ENCODE measurements at regions not wholly inside any gene's neighbourhood (a gene's known extent, or its start where the extent isn't known, plus 50 kb on each side); places are given as distances from the start of the nearest gene placed in this dataset.

DNA sequence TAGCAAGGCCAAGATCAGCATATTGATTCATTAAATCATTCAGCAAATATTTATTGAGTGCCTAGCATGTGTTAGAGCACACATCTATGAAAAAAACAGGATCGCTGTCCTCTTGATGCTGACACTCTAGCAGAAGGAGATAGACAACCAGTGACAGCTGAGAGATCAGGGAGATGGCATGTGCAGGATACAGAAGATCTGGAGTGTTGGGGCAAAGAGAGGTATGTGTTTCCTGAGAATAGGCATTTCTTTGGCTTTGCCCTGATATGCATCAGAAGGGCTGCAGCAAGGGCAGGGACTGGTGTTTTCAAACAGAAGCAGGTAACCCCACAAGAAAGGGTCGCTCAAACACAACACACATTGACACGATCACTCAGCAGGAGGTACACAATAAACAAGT is 423.4 kb downstream of the FOXO1 start:
- Histone ChIP-seq H3K9me2 (replicated peaks; ENCODE audit: insufficient read depth) (no peaks in the 10 kb centered on the region), H2AFZ (no peak overlapping the region), H3K27ac (no peak overlapping the region), H4K20me1 (ENCODE audit: insufficient read depth, poor library complexity, severe bottlenecking) (no peaks in the 10 kb centered on the region), H3K4me3 (no peak overlapping the region), H3K79me2 (no peaks in the 10 kb centered on the region), H3K4me2 (no peak overlapping the region), H3K36me3 (replicated peaks; ENCODE audit: insufficient read depth, low read depth) (no peaks in the 10 kb centered on the region), H3K4me1 (ENCODE audit: insufficient read depth) (no peaks in the 10 kb centered on the region), H3K27me3 (no peaks in the 10 kb centered on the region), H3K9me3 (ENCODE audit: low read depth) (no peaks in the 10 kb centered on the region)
- DNase-seq (ENCODE audit: low spot score), result no peak
- TF ChIP-seq EZH2 (IDR thresholded peaks at IDR 0.05; ENCODE audit: borderline replicate concordance), result no peak
- TF ChIP-seq, protein P1, sequence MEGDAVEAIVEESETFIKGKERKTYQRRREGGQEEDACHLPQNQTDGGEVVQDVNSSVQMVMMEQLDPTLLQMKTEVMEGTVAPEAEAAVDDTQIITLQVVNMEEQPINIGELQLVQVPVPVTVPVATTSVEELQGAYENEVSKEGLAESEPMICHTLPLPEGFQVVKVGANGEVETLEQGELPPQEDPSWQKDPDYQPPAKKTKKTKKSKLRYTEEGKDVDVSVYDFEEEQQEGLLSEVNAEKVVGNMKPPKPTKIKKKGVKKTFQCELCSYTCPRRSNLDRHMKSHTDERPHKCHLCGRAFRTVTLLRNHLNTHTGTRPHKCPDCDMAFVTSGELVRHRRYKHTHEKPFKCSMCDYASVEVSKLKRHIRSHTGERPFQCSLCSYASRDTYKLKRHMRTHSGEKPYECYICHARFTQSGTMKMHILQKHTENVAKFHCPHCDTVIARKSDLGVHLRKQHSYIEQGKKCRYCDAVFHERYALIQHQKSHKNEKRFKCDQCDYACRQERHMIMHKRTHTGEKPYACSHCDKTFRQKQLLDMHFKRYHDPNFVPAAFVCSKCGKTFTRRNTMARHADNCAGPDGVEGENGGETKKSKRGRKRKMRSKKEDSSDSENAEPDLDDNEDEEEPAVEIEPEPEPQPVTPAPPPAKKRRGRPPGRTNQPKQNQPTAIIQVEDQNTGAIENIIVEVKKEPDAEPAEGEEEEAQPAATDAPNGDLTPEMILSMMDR (IDR thresholded peaks at IDR 0.05; ENCODE audit: poor library complexity), result no peak
- TF ChIP-seq EZH2phosphoT487 (IDR thresholded peaks at IDR 0.05; ENCODE audit: low read depth, severe bottlenecking, unreplicated experiment), result no peak
- 93% methylated on average over 3 of the region's 3 CpGs for WGBS (ENCODE audit: low lambda C conversion rate, missing lambda C conversion rate)

DNA sequence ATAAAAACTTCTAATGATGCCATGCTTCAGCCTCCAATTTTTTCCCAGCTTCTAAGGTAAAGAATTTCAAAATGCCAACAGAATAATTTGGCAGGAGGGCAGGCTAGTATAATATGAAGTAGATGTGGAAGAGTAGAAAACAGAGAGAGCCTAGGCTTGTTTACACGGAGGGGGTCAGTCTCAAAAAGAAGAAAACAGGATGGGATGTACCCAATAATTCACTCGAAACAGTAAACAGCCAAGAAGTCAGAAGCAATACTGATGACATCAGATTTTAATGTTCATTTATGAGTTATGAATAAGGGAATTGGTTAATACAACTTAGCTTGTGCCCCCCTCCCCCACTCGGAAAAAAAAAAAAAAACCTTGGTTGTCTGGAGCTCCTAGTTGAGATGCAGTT is 422.5 kb downstream of the FOXO1 start:
- TF ChIP-seq EZH2phosphoT487 (IDR thresholded peaks at IDR 0.05; ENCODE audit: low read depth, severe bottlenecking, unreplicated experiment) (no peak), EZH2 (IDR thresholded peaks at IDR 0.05; ENCODE audit: borderline replicate concordance) (no peak)
- TF ChIP-seq, protein P1 (IDR thresholded peaks at IDR 0.05; ENCODE audit: poor library complexity), result no peak
- H3K4me3 ChIP-seq, result no peak overlapping the region
- H3K27me3 ChIP-seq, result no peaks in the 10 kb centered on the region
- H4K20me1 ChIP-seq (ENCODE audit: insufficient read depth, poor library complexity, severe bottlenecking), result no peaks in the 10 kb centered on the region
- no peak overlapping the region for H2AFZ ChIP-seq
- 64% methylated on average over 3 of the region's 3 CpGs for WGBS (ENCODE audit: low lambda C conversion rate, missing lambda C conversion rate)
- H3K9me2 ChIP-seq (replicated peaks; ENCODE audit: insufficient read depth), result no peaks in the 10 kb centered on the region
- no peaks in the 10 kb centered on the region for H3K36me3 ChIP-seq (replicated peaks; ENCODE audit: insufficient read depth, low read depth)
- no peak overlapping the region for H3K27ac ChIP-seq
- no peak overlapping the region for H3K4me2 ChIP-seq
- H3K9me3 ChIP-seq (ENCODE audit: low read depth), result no peaks in the 10 kb centered on the region
- H3K4me1 ChIP-seq (ENCODE audit: insufficient read depth), result no peaks in the 10 kb centered on the region
- no peak for DNase-seq (ENCODE audit: low spot score)
- no peaks in the 10 kb centered on the region for H3K79me2 ChIP-seq

DNA sequence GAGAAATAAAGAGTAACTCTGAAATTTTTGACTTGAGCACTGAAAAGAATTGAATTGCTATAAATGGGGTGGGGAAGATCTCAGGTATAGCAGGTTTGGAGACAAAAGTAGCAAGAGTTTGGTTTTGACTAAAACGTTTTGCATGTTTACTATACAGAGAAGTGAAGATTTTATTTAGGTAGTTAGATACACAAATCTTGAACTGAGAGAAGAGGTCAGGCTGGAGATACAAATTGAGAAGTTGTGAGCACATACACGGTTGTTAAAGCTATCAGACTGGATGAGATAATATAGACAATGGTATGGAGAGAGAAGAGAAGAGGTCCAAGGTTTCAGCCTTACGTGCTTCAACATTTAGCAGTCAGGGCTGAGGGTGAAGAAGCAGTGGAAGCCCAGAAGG is 420.9 kb downstream of the FOXO1 start:
- no peaks in the 10 kb centered on the region for H3K9me3 ChIP-seq (ENCODE audit: low read depth)
- H2AFZ ChIP-seq, result no peak overlapping the region
- no peak for TF ChIP-seq EZH2 (IDR thresholded peaks at IDR 0.05; ENCODE audit: borderline replicate concordance)
- TF ChIP-seq, protein P1 (IDR thresholded peaks at IDR 0.05; ENCODE audit: poor library complexity), result no peak
- no peak for TF ChIP-seq EZH2phosphoT487 (IDR thresholded peaks at IDR 0.05; ENCODE audit: low read depth, severe bottlenecking, unreplicated experiment)
- H3K27me3 ChIP-seq, result no peaks in the 10 kb centered on the region
- no peaks in the 10 kb centered on the region for H3K36me3 ChIP-seq (replicated peaks; ENCODE audit: insufficient read depth, low read depth)
- no peak overlapping the region for H3K4me2 ChIP-seq
- H4K20me1 ChIP-seq (ENCODE audit: insufficient read depth, poor library complexity, severe bottlenecking), result no peaks in the 10 kb centered on the region
- no peak for DNase-seq (ENCODE audit: low spot score)
- no peak overlapping the region for H3K4me3 ChIP-seq
- no peak overlapping the region for H3K27ac ChIP-seq
- H3K79me2 ChIP-seq, result no peaks in the 10 kb centered on the region
- H3K9me2 ChIP-seq (replicated peaks; ENCODE audit: insufficient read depth), result no peaks in the 10 kb centered on the region
- H3K4me1 ChIP-seq (ENCODE audit: insufficient read depth), result no peaks in the 10 kb centered on the region
- 41% methylated on average over 3 of the region's 3 CpGs for WGBS (ENCODE audit: low lambda C conversion rate, missing lambda C conversion rate)

DNA sequence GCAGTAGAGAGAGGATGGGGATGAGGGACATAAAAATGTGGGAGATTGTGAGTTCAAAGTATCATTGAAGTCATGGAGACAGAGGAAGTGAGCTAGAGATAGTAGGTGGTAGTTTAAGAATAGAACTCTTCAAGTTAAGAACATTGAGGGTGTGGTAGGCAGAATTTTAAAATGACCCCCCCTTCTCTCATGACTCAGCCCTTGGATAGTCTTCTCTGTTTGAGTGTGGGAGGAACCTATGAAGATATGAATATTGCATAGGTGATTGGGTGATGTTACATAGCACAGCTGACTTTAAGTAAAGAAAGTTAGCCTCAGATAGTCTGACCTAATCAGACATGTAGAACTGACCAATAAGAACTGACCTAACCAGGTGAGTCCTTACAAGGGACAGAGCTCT is 418.6 kb downstream of the FOXO1 start:
- Histone ChIP-seq H3K9me2 (replicated peaks; ENCODE audit: insufficient read depth) (no peaks in the 10 kb centered on the region), H3K27ac (no peak overlapping the region), H3K79me2 (no peaks in the 10 kb centered on the region), H3K36me3 (replicated peaks; ENCODE audit: insufficient read depth, low read depth) (no peaks in the 10 kb centered on the region), H3K4me3 (no peak overlapping the region), H3K4me1 (ENCODE audit: insufficient read depth) (no peaks in the 10 kb centered on the region), H4K20me1 (ENCODE audit: insufficient read depth, poor library complexity, severe bottlenecking) (no peaks in the 10 kb centered on the region), H2AFZ (no peak overlapping the region), H3K9me3 (ENCODE audit: low read depth) (no peaks in the 10 kb centered on the region), H3K4me2 (no peak overlapping the region), H3K27me3 (no peaks in the 10 kb centered on the region)
- DNase-seq (ENCODE audit: low spot score), result no peak
- TF ChIP-seq EZH2 (IDR thresholded peaks at IDR 0.05; ENCODE audit: borderline replicate concordance) (no peak), EZH2phosphoT487 (IDR thresholded peaks at IDR 0.05; ENCODE audit: low read depth, severe bottlenecking, unreplicated experiment) (no peak)
- TF ChIP-seq, protein P1 (IDR thresholded peaks at IDR 0.05; ENCODE audit: poor library complexity), result no peak
